ENCODE measurements at regions not wholly inside any gene's neighbourhood (a gene's known extent, or its start where the extent isn't known, plus 50 kb on each side); places are given as distances from the start of the nearest gene placed in this dataset.
"Not testable (repeated sequence)": the region's sequence is repeated elsewhere in the genome, so short reads cannot be mapped to it uniquely, and the experiment has no call there.

DNA sequence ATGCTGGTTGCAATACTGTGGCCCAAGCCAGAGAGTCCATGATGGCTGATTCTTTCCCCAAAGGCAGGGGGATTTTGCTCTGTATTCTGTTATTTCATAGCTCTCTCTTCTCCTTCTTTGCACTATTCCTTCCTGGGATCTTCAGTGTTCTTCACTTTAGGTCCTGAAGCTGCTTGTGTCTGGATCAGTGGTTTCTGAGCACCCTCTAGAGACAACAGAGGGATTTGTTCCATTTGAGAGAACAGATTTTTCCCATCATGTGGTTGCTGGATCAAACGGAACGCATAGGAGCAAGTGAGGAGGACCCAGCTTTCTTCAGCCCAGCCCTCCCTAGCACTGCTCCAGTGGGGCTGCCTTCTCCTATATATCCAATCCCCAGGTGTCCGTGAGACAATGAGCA, 68.7 kb upstream of the SYN3 start:
- intact Hi-C loops (cut with DNase I): no loop called here
- no peak overlapping the region for H3K4me3 ChIP-seq
- H3K4me1 ChIP-seq: no peaks in the 10 kb centered on the region
- H3K9me3 ChIP-seq: no peaks in the 10 kb centered on the region
- TF ChIP-seq, protein P1, sequence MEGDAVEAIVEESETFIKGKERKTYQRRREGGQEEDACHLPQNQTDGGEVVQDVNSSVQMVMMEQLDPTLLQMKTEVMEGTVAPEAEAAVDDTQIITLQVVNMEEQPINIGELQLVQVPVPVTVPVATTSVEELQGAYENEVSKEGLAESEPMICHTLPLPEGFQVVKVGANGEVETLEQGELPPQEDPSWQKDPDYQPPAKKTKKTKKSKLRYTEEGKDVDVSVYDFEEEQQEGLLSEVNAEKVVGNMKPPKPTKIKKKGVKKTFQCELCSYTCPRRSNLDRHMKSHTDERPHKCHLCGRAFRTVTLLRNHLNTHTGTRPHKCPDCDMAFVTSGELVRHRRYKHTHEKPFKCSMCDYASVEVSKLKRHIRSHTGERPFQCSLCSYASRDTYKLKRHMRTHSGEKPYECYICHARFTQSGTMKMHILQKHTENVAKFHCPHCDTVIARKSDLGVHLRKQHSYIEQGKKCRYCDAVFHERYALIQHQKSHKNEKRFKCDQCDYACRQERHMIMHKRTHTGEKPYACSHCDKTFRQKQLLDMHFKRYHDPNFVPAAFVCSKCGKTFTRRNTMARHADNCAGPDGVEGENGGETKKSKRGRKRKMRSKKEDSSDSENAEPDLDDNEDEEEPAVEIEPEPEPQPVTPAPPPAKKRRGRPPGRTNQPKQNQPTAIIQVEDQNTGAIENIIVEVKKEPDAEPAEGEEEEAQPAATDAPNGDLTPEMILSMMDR (IDR thresholded peaks at IDR 0.05): no peak
- TF ChIP-seq POLR2AphosphoS5 (IDR thresholded peaks at IDR 0.05; ENCODE audit: insufficient read depth in 1 of 2, low read depth in 1 of 2): no peak
- no peak for TF ChIP-seq POLR2A (IDR thresholded peaks at IDR 0.05)
- DNase-seq (ENCODE audit: extremely low spot score in 2 of 2): no peak
- H3K36me3 ChIP-seq: no peaks in the 10 kb centered on the region
- no peaks in the 10 kb centered on the region for H3K27me3 ChIP-seq
- no peak overlapping the region for H3K27ac ChIP-seq

DNA sequence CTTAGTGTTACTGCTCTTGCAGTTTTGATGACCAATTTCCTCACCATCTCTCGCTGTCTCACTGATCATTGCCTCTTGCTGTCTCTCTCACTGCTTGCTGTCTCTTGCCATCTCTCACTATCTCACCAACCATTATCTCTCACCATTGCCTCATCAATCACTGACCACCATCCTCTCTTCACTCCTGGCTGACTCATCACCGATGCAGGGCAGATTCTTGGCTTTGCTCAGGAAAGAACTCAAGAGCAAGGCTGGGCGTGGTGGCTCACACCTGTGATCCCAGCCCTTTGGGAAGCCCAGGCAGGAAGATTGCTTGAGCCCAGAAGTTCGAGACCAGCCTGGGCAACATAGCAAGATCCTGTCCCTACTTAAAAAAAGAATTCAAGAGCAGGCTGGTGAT, 66.3 kb upstream of the SYN3 start:
- no peaks in the 10 kb centered on the region for H3K4me1 ChIP-seq
- H3K36me3 ChIP-seq: no peaks in the 10 kb centered on the region
- H3K4me3 ChIP-seq: no peak overlapping the region
- TF ChIP-seq, protein P1 (IDR thresholded peaks at IDR 0.05): no peak
- TF ChIP-seq POLR2AphosphoS5 (IDR thresholded peaks at IDR 0.05; ENCODE audit: insufficient read depth in 1 of 2, low read depth in 1 of 2) (no peak), POLR2A (IDR thresholded peaks at IDR 0.05) (no peak)
- no peak for DNase-seq (ENCODE audit: extremely low spot score in 2 of 2)
- no peaks in the 10 kb centered on the region for H3K27me3 ChIP-seq
- intact Hi-C loops (cut with DNase I): no loop called here
- H3K27ac ChIP-seq: no peak overlapping the region
- no peaks in the 10 kb centered on the region for H3K9me3 ChIP-seq

DNA sequence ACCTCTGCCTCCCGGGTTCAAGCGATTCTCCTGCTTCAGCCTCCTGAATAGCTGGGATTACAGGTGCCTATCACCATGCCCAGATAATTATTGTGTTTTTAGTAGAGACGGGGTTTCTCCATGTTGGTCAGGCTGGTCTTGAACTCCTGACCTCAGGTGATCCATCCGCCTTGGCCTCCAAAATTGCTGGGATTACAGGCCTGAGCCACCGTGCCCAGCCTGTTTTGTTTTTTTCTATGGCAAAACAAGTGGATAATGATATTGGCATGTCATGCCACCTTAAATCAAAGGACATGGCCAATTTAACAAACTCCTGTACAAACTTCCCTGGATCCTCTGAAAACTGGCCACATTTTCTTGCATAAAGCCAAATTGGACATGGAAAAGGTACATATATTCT, 64.3 kb upstream of the SYN3 start:
- H3K27ac ChIP-seq; DNase-seq (ENCODE audit: extremely low spot score in 2 of 2); H3K27me3 ChIP-seq; H3K36me3 ChIP-seq; H3K4me3 ChIP-seq; H3K4me1 ChIP-seq; intact Hi-C loops (cut with DNase I); H3K9me3 ChIP-seq: not testable (repeated sequence)

DNA sequence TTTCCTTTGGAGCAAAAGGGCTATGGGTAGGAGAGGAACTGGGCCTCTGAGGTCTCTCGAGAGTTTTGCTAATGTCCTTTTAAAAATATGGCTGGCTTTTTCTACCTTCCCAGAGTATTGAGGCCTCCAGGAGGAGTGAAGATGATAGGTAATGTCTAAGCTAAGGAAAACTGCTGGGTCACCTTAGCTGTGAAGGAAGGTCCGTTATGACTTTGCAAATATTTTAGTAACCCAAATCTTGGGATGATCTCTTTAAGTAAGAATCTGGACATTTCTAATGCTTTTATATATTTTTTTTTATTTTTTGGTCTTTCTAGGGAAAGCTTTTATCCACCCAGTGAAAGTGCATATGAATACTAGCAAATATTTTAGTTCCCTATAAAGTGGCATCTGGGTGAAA, 60.9 kb upstream of the SYN3 start:
- Histone ChIP-seq H3K9me3 (no peaks in the 10 kb centered on the region), H3K36me3 (no peaks in the 10 kb centered on the region), H3K4me1 (no peaks in the 10 kb centered on the region), H3K27ac (no peak overlapping the region), H3K27me3 (no peaks in the 10 kb centered on the region), H3K4me3 (no peak overlapping the region)
- no peak for TF ChIP-seq POLR2A (IDR thresholded peaks at IDR 0.05)
- TF ChIP-seq, protein P1 (IDR thresholded peaks at IDR 0.05): no peak
- no peak for TF ChIP-seq POLR2AphosphoS5 (IDR thresholded peaks at IDR 0.05; ENCODE audit: insufficient read depth in 1 of 2, low read depth in 1 of 2)
- intact Hi-C loops (cut with DNase I): no loop called here
- no peak for DNase-seq (ENCODE audit: extremely low spot score in 2 of 2)

DNA sequence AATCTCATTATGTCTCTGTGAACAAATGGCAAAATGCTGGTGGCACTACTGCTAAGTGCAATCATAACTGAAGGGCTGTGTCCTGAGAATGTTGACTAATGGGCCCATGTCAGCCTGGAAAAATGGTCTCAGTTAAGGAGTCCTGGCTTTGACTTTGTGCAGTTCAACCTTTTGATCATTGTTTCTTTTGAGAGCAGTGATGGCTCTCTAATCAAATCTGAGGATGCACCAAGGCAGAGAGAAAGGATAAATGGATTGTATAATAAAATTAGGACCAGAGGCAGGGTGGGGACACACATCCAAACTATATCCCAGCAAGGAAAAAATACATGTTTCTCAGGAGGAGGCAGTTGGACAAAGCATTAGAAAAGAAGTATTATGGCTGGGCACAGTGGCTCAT, 59.6 kb upstream of the SYN3 start:
- no peaks in the 10 kb centered on the region for H3K9me3 ChIP-seq
- TF ChIP-seq, protein P1 (IDR thresholded peaks at IDR 0.05): no peak
- TF ChIP-seq POLR2A (IDR thresholded peaks at IDR 0.05) (no peak), POLR2AphosphoS5 (IDR thresholded peaks at IDR 0.05; ENCODE audit: insufficient read depth in 1 of 2, low read depth in 1 of 2) (no peak)
- intact Hi-C loops (cut with DNase I): no loop called here
- no peak overlapping the region for H3K4me3 ChIP-seq
- no peaks in the 10 kb centered on the region for H3K4me1 ChIP-seq
- DNase-seq (ENCODE audit: extremely low spot score in 2 of 2): no peak
- no peaks in the 10 kb centered on the region for H3K36me3 ChIP-seq
- no peaks in the 10 kb centered on the region for H3K27me3 ChIP-seq
- no peak overlapping the region for H3K27ac ChIP-seq

All from vagina (tissue), 2 donors.